ENCODE measurements at regions not wholly inside any gene's neighbourhood (a gene's known extent, or its start where the extent isn't known, plus 50 kb on each side); places are given as distances from the start of the nearest gene placed in this dataset.

DNA sequence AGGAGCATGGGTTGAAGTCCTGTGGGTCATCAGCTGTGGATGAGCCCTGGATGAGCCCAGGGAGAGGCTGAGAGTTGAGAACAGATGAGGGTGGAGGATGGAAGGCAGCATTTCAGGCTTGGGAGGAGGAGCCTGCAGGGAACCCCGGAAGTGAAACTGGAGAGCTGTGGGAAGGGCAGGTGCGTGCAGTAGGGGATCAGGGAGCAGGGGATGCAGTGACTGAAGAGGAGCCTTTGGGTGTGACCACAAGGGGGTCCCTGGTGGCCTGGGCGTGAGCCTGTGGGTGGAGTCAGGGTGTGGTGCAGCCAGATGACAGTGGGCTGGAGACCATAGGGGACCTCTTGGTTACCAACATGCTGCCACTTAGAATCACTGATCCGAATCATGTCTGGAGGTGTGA lies 115.5 kb downstream of the PAPOLA start:
- H3K4me2 ChIP-seq (ENCODE audit: low read depth, low read length, poor library complexity, severe bottlenecking) = no peak overlapping the region
- no peaks in the 10 kb centered on the region for H3K4me1 ChIP-seq (ENCODE audit: insufficient read depth, low read length, poor library complexity, severe bottlenecking)
- no peak overlapping the region for H3K9ac ChIP-seq (ENCODE audit: low read depth, low read length, poor library complexity, severe bottlenecking)
- TF ChIP-seq EZH2phosphoT487 (IDR thresholded peaks at IDR 0.05; ENCODE audit: borderline replicate concordance) = no peak
- H2AFZ ChIP-seq (ENCODE audit: low read length) = no peak overlapping the region
- no peaks in the 10 kb centered on the region for H3K36me3 ChIP-seq (ENCODE audit: insufficient read depth, low read length)
- H3K79me2 ChIP-seq (ENCODE audit: insufficient read depth, low read length) = no peaks in the 10 kb centered on the region
- H4K20me1 ChIP-seq (ENCODE audit: insufficient read depth, low read length, poor library complexity, severe bottlenecking) = no peaks in the 10 kb centered on the region
- no peaks in the 10 kb centered on the region for H3K9me2 ChIP-seq (replicated peaks; ENCODE audit: low read depth, low read length)
- no peak overlapping the region for H3K4me3 ChIP-seq (ENCODE audit: low read length, poor library complexity, severe bottlenecking)
- no peaks in the 10 kb centered on the region for H3F3A ChIP-seq (ENCODE audit: low read depth)
- H3K9me3 ChIP-seq (ENCODE audit: insufficient read depth, low read depth, low read length) = no peaks in the 10 kb centered on the region; the same call in 1 of the 2 replicates
- no peaks in the 10 kb centered on the region for H3K27me3 ChIP-seq (ENCODE audit: insufficient read depth, low read length, poor library complexity, severe bottlenecking)

DNA sequence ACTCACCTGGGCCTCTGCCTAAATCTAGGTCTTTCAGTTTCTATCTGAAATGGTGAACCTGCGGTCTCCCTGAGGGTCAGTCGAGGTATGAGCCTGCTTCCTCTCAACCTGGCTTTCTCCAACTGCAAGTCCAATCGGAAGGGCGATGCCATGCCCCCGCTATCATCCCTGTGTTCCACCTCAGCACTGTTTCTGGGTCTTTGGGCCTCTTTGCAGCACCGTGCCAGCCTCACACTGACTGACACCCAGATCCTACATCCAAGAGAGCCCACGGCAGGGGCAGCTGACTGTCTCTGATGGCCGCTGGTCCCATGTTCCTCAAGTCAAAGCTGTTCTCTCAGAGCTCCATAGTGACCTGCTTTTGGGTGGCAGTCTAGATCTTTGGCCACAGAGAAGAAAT lies 120.7 kb downstream of the PAPOLA start:
- no peaks in the 10 kb centered on the region for H3K27me3 ChIP-seq (ENCODE audit: insufficient read depth, low read length, poor library complexity, severe bottlenecking)
- H3K9me3 ChIP-seq (ENCODE audit: insufficient read depth, low read depth, low read length) = peaks cover 7% of the 10 kb centered on the region; the same call in 1 of the 2 replicates
- no peaks in the 10 kb centered on the region for H3K36me3 ChIP-seq (ENCODE audit: insufficient read depth, low read length)
- H3K4me3 ChIP-seq (ENCODE audit: low read length, poor library complexity, severe bottlenecking) = no peak overlapping the region
- no peaks in the 10 kb centered on the region for H4K20me1 ChIP-seq (ENCODE audit: insufficient read depth, low read length, poor library complexity, severe bottlenecking)
- H3F3A ChIP-seq (ENCODE audit: low read depth) = no peaks in the 10 kb centered on the region
- H3K9ac ChIP-seq (ENCODE audit: low read depth, low read length, poor library complexity, severe bottlenecking) = no peak overlapping the region
- no peaks in the 10 kb centered on the region for H3K9me2 ChIP-seq (replicated peaks; ENCODE audit: low read depth, low read length)
- H2AFZ ChIP-seq (ENCODE audit: low read length) = no peak overlapping the region
- no peaks in the 10 kb centered on the region for H3K79me2 ChIP-seq (ENCODE audit: insufficient read depth, low read length)
- no peak overlapping the region for H3K4me2 ChIP-seq (ENCODE audit: low read depth, low read length, poor library complexity, severe bottlenecking)
- TF ChIP-seq EZH2phosphoT487 (IDR thresholded peaks at IDR 0.05; ENCODE audit: borderline replicate concordance) = no peak
- TF ChIP-seq, protein P1, sequence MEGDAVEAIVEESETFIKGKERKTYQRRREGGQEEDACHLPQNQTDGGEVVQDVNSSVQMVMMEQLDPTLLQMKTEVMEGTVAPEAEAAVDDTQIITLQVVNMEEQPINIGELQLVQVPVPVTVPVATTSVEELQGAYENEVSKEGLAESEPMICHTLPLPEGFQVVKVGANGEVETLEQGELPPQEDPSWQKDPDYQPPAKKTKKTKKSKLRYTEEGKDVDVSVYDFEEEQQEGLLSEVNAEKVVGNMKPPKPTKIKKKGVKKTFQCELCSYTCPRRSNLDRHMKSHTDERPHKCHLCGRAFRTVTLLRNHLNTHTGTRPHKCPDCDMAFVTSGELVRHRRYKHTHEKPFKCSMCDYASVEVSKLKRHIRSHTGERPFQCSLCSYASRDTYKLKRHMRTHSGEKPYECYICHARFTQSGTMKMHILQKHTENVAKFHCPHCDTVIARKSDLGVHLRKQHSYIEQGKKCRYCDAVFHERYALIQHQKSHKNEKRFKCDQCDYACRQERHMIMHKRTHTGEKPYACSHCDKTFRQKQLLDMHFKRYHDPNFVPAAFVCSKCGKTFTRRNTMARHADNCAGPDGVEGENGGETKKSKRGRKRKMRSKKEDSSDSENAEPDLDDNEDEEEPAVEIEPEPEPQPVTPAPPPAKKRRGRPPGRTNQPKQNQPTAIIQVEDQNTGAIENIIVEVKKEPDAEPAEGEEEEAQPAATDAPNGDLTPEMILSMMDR (conservative IDR thresholded peaks at IDR 0.05; ENCODE audit: low read length) = no peak
- no peaks in the 10 kb centered on the region for H3K4me1 ChIP-seq (ENCODE audit: insufficient read depth, low read length, poor library complexity, severe bottlenecking)

DNA sequence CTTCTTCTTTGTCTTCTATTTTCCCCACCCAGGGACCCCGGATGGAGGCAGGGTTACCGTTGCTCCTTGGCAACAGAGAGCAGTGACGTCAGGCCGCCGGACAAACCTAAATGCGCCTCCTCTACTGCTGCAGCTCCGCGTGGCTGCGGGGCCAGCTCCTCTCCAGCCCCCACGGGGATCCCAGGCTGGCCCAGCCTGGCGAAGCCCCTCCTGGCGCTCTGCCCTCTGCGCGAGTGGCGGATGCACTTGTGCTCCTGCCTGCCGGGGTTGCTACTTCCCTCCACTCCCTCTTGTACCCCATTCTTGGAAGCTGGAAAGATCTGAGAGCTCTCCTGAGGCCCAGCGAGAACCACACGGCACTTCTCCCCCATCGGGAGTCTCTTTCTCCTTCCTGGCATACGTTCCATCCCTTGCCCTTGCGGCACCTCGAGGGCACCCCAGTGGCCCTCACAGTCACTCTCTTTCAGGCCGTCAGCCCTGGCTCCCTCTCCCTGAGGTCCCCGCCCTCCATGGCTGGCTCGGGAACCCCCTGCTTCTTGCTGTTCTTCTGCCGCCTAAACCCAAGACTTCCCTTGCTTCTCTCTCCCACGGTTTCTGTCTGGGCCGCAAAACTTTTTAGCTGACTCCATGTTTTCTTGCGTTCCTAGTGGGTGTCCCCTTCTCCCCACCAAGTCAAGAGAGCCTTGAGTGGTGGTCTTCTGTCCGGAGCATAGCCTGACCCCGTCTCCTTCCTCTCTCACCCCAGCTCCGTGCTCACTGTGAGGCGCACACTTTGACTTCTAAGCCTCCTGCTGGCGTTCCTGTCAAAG lies 121.7 kb downstream of the PAPOLA start:
- Histone ChIP-seq H4K20me1 (ENCODE audit: insufficient read depth, low read length, poor library complexity, severe bottlenecking) (no peaks in the 10 kb centered on the region), H3K4me3 (ENCODE audit: low read length, poor library complexity, severe bottlenecking) (no peak overlapping the region), H3K9ac (ENCODE audit: low read depth, low read length, poor library complexity, severe bottlenecking) (no peak overlapping the region), H3K4me1 (ENCODE audit: insufficient read depth, low read length, poor library complexity, severe bottlenecking) (no peaks in the 10 kb centered on the region), H3K9me3 (ENCODE audit: insufficient read depth, low read depth, low read length) (peaks cover 7% of the 10 kb centered on the region; the same call in 1 of the 2 replicates), H3K4me2 (ENCODE audit: low read depth, low read length, poor library complexity, severe bottlenecking) (no peak overlapping the region), H3K27me3 (ENCODE audit: insufficient read depth, low read length, poor library complexity, severe bottlenecking) (no peaks in the 10 kb centered on the region), H3K79me2 (ENCODE audit: insufficient read depth, low read length) (no peaks in the 10 kb centered on the region), H3K36me3 (ENCODE audit: insufficient read depth, low read length) (no peaks in the 10 kb centered on the region), H3K9me2 (replicated peaks; ENCODE audit: low read depth, low read length) (no peaks in the 10 kb centered on the region), H2AFZ (ENCODE audit: low read length) (no peak overlapping the region), H3F3A (ENCODE audit: low read depth) (no peaks in the 10 kb centered on the region)
- no peak for TF ChIP-seq EZH2phosphoT487 (IDR thresholded peaks at IDR 0.05; ENCODE audit: borderline replicate concordance)
- TF ChIP-seq, protein P1 (conservative IDR thresholded peaks at IDR 0.05; ENCODE audit: low read length) = no peak
